ENCODE measurements at regions not wholly inside any gene's neighbourhood (a gene's known extent, or its start where the extent isn't known, plus 50 kb on each side); places are given as distances from the start of the nearest gene placed in this dataset.

DNA sequence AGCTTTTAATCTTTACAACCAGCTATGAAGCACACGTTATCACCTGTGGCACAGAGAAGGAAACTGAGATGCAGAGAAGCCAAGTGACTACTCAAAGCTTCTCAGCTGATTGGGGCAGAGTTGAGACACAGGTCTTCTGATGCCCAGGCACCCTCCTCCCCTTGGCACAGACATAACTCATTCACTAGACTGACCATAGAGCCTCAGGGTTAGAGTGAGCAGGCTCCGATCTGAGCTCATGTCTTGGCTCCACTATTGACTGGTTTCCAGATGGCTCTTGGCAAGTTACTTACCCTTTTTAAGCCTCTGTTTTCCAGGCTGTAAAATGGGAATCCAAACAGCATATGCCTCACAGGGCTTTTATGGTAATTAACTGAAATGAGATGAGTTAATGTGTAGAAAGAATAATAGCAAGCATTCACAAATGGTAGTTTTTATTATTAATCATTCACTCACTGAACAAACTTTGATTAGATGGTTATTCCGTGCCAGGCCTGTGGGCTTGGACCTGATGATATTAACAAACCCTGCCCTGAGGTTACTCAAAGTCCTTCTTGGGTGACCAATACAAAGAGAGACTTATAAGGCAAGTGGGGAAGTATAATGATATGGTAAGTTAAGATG lies 184.3 kb downstream of the ANXA2 start:
- TF ChIP-seq, protein P1, sequence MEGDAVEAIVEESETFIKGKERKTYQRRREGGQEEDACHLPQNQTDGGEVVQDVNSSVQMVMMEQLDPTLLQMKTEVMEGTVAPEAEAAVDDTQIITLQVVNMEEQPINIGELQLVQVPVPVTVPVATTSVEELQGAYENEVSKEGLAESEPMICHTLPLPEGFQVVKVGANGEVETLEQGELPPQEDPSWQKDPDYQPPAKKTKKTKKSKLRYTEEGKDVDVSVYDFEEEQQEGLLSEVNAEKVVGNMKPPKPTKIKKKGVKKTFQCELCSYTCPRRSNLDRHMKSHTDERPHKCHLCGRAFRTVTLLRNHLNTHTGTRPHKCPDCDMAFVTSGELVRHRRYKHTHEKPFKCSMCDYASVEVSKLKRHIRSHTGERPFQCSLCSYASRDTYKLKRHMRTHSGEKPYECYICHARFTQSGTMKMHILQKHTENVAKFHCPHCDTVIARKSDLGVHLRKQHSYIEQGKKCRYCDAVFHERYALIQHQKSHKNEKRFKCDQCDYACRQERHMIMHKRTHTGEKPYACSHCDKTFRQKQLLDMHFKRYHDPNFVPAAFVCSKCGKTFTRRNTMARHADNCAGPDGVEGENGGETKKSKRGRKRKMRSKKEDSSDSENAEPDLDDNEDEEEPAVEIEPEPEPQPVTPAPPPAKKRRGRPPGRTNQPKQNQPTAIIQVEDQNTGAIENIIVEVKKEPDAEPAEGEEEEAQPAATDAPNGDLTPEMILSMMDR (IDR thresholded peaks at IDR 0.05; ENCODE audit: insufficient read depth, low read depth, low read length, missing control alignments), result no peak
- no peak for DNase-seq (ENCODE audit: low read depth)
- no peak overlapping the region for H3K4me3 ChIP-seq (ENCODE audit: low read depth, low read length)

DNA sequence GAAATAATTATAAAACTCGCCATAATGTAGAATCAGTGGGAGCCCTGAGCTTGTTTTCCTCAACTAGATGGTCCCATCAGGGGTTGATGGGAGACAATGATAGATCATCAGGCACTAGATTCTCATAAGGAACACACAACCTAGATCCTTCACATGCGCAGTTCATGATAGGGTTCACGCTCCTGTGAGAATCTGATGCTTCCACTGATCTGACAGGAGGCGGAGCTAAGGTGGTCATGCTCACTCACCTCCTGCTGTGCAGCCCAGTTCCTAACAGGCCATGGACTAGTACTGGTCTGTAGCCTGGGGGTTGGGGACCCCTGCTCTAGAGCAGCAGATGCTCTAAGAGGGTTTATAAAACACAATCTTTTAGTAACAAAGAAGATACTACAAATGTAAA lies 183.6 kb downstream of the ANXA2 start:
- no peak for DNase-seq (ENCODE audit: low read depth)
- TF ChIP-seq, protein P1 (IDR thresholded peaks at IDR 0.05; ENCODE audit: insufficient read depth, low read depth, low read length, missing control alignments), result no peak
- H3K4me3 ChIP-seq (ENCODE audit: low read depth, low read length), result no peak overlapping the region

DNA sequence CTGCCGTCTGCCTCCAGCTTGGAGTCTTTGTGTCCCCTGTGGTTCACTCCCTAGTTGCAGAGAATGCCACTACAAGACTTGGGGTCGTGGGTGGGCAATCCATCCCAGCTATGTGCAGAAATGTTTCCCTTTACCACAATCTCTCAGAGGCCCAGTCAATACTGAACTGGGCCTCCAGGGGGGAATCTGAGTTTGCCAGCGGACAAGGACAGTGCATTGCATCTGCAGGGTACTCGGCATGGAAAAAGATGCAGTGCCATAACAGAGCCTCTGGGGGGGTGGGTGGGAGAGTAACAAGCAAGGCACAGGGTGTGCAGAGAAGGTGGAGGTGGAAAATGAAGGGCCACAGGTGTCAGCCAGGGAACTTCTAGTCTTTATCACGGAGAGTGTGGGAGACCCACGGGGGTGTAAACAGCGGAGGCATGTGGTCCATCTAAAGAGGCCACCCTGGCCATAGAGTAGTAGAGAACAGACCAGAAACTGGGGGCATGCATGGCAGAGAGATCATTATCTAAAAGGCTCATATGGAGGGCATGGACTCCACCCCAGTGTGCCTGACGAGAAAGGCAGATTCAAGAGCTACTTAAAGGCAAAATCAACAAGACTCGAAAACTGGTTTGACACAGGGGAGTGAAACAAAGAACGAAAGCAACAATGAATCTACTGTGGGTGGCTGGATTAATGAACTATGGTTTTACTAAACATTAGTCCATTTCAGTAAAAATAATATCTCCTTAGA lies 182.4 kb downstream of the ANXA2 start:
- TF ChIP-seq, protein P1 (IDR thresholded peaks at IDR 0.05; ENCODE audit: insufficient read depth, low read depth, low read length, missing control alignments), result no peak
- no peak for DNase-seq (ENCODE audit: low read depth)
- H3K4me3 ChIP-seq (ENCODE audit: low read depth, low read length), result no peak overlapping the region

DNA sequence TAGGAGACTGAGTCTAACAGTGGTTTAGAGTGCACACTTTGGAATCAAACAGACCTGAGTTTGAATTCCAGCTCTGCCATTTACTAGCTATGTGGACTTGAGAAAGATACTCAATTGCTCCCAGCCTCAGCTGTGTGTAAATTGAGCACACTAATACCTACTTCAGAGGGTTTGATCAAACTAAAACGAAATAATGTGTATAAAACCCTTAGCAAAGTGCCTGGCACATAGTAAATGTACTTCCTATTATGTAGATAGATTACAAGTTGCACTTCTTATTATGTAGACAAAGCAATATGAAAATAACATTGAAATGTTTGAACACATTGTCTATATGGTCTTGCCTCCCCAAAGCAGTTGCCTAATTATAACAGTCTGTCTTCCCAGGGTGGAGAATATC lies 180.6 kb downstream of the ANXA2 start:
- no peak overlapping the region for H3K4me3 ChIP-seq (ENCODE audit: low read depth, low read length)
- DNase-seq (ENCODE audit: low read depth), result no peak
- TF ChIP-seq, protein P1 (IDR thresholded peaks at IDR 0.05; ENCODE audit: insufficient read depth, low read depth, low read length, missing control alignments), result no peak

DNA sequence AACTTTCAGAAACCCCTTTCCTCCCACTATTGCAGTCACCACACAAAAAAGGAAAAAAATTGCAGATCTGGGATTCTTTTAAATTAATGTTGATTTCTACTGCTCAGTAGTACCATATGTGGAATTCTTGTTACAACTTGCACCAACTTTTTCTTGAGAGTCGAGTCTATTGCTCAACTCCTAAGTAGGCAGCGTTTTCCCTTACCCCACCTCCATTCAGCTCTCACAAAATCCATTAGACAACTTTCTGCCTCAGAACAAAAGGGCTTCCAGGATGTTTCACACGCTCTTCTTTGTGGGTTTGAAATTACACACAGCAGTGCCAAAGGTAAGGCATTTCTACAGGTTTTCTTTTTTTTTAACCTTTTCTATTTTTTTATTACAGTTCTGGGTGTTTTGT lies 179.5 kb downstream of the ANXA2 start:
- no peak for DNase-seq (ENCODE audit: low read depth)
- H3K4me3 ChIP-seq (ENCODE audit: low read depth, low read length), result no peak overlapping the region
- TF ChIP-seq, protein P1 (IDR thresholded peaks at IDR 0.05; ENCODE audit: insufficient read depth, low read depth, low read length, missing control alignments), result no peak

DNA sequence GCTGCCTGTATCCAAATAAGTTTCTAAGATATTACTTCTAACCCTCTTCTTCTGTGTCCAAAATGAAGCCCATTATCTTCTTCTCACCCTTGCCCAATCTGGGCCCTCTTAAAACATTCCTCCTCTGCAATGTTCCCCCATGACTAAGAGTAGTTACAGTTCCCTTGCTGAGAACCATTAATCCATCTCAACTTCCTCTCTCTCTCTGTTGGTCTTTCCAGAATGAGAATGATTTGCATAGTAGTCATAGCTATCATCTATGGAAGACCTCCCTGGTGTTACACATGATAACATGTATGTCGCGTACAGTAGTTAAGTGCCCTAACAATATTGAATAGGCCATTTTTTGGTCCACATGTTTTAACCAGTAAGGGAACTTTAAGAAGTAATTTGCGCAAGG lies 177.9 kb downstream of the ANXA2 start:
- TF ChIP-seq, protein P1 (IDR thresholded peaks at IDR 0.05; ENCODE audit: insufficient read depth, low read depth, low read length, missing control alignments), result no peak
- no peak for DNase-seq (ENCODE audit: low read depth)
- no peak overlapping the region for H3K4me3 ChIP-seq (ENCODE audit: low read depth, low read length)
